ENCODE measurements at regions not wholly inside any gene's neighbourhood (a gene's known extent, or its start where the extent isn't known, plus 50 kb on each side); places are given as distances from the start of the nearest gene placed in this dataset.

- in situ Hi-C loops (cut with MboI; ENCODE audit: low pct_unique_long_range_greater_than_20kb, low sequenced_read_pairs), result no loop called here
- DNase-seq, result no peak
Measured at GRCh38 chr5:2615917-2616316, 135.6 kb downstream of the IRX2 start.

DNA sequence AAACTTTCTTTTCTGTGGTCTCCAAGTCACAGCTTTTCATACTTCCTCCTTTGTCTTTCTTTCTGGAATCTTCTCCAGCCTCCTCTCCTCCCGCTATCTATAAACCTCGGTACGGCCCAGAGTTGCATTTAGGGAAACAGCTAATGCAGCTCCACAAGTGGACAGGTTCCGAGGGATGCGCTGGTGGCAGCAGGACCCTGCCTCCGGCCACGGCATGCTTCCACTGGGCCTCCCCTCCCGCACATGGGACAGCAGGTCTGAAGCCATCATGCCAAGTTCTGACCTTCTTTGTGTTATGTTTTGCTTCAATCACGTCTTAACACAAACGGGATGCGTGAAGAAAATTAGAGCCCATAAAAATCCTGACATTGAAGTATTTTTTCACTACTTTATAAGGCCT is 136.9 kb downstream of the IRX2 start:
- in situ Hi-C loops (cut with MboI; ENCODE audit: low pct_unique_long_range_greater_than_20kb, low sequenced_read_pairs), result no loop called here
- DNase-seq, result no peak

DNA sequence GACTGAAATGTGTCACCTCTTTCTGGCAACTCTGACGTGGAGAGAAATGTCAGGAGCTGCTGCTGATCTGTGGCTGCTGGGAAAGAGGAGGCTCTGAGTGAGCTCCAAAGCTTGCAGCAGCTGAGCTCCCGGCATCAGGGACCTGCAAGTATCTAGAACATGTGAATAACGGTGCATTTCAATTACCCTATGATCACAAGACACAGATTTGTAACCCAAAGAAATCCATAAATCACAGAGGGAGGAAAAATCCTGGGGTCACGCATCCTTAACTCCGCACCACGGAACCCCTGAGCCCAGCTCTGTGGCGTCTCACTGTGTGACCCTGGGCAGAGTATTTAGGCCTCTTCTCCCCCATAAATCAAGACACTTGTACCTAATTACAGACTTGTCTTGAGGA is 139.8 kb downstream of the IRX2 start:
- in situ Hi-C loops (cut with MboI; ENCODE audit: low pct_unique_long_range_greater_than_20kb, low sequenced_read_pairs), result no loop called here
- no peak for DNase-seq

DNA sequence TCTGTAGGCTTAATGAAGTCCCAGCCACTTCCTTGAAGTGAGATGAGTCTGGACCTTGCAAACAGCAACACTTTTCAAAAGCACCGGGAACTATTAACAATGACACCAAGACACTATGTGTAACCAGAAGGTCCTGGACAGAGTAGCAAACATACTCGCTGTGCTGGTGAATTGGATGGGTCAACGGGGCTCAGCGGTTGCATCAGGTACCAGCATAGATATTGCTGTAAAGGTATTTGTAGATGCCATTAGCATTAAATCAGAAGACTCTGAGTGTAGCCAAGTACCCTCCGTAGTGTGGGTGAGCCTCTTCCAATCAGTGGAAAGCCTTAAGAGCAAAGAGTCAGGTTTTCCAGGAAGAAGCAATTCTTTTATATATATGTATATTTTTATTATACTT is 140.5 kb downstream of the IRX2 start:
- DNase-seq, result no peak
- in situ Hi-C loops (cut with MboI; ENCODE audit: low pct_unique_long_range_greater_than_20kb, low sequenced_read_pairs), result no loop called here

DNA sequence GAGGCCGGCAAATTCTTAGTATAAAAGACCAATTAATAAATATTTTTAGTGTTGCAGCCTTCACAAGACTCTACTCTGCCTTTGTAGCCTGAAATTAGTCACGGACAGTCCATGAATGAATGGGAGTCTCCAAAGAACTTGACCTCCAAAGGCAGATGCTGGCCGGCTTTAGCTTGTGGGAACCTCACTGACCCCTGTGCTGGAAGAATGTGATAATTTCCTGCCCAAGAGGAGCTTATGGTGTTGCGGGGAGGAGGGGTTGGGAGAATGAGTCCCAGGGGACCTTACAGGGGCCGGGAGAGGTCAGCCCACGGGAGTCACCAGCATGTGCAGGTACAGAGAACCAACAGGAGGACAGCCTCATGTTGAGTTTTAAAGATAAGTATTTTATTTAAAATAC is 143.1 kb downstream of the IRX2 start:
- in situ Hi-C loops (cut with MboI; ENCODE audit: low pct_unique_long_range_greater_than_20kb, low sequenced_read_pairs), result no loop called here
- no peak for DNase-seq

DNA sequence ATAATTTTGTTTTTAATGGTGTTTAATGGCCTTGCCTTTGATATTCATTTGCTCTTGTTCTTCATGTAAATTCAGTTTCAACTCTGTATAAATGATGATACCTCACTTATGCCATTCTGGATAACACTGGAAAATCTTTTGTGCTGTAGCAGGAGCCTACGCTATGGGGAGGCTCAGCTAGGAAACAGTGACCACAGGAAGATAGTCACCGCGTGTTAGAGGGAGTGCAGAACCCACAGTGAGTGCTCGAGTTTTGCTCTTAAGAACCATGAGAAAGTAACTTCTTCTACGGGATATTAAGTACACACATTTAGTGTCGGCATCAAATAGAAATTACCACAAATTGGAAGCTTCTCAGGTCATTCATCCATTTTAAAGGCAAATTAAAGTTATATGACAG is 143.9 kb downstream of the IRX2 start:
- in situ Hi-C loops (cut with MboI; ENCODE audit: low pct_unique_long_range_greater_than_20kb, low sequenced_read_pairs), result no loop called here
- no peak for DNase-seq

DNA sequence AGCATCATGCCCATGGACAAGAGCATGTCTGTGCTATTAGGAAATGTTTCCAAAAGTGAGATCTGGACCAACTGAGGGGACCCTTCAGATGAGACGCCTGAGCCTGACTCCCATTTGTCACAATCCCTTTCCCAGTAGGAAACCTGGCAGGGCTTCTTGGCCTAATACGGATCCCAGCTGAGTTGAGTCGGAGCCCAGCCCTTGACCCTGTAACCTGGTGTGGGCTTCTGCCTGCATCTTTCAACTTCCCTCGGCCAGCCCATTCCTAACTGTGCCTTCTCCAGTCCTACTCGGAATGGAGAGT is 148.3 kb downstream of the IRX2 start:
- in situ Hi-C loops (cut with MboI; ENCODE audit: low pct_unique_long_range_greater_than_20kb, low sequenced_read_pairs), result no loop called here
- no peak for DNase-seq

DNA sequence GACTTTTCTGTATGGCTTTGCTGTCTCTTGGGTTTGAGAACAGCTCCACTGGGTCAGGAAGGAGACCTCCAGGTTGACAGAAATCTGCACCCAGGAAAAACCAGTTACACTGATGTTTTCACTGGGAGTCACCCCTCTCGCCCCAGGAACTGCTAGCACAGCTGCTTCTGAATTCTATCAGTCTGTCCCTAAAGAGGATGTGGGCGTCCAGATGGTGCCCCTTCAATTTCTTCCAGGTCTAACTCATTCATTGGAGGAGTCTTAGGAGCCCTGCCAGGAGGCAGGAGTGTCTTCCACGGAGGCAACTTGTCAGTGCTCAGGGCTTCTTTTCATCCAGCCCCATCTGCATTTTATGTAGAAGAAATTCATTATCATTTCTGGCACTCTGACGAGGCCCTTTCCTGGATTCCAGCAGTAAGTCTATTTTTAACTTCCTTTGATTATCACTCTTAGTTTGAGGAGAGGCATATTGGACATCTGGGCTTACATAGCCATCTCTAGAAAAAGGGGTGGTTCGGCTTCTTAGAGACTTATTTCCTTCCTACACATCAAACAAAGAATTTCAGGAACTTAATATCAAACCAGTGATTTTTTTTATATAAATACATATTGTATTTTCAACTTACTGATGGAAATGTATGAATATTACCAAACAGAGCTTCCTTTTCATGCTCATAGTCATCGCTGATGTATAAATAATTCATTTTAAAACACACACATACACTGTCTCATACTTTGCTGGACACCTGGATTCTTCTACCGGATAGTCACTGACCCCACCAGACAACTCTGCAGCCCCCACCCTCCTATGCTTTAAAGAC is 148.8 kb downstream of the IRX2 start:
- in situ Hi-C loops (cut with MboI; ENCODE audit: low pct_unique_long_range_greater_than_20kb, low sequenced_read_pairs), result no loop called here
- DNase-seq, result no peak

DNA sequence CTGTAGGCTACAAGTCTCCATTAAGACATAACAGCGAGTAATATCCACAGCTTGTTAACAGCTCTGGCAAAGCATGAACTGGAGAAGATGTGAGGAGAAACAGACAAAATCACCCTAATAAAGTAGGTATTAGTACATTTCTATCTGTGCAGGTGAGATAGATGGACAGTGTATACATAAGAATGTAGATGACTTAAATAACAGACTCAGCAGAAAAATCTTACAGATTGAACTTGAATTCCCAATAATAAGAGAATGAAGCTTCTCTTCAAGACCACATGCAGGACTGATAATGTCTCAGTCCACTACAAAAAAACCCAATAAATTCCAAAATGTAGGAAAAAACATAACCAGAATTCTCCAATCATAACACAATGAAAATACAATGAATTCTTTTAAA is 153.0 kb downstream of the IRX2 start:
- DNase-seq, result no peak
- in situ Hi-C loops (cut with MboI; ENCODE audit: low pct_unique_long_range_greater_than_20kb, low sequenced_read_pairs), result no loop called here

GRCh38 chr5:2594701-2595100 is 156.8 kb downstream of the IRX2 start:
- in situ Hi-C loops (cut with MboI; ENCODE audit: low pct_unique_long_range_greater_than_20kb, low sequenced_read_pairs), result no loop called here

DNA sequence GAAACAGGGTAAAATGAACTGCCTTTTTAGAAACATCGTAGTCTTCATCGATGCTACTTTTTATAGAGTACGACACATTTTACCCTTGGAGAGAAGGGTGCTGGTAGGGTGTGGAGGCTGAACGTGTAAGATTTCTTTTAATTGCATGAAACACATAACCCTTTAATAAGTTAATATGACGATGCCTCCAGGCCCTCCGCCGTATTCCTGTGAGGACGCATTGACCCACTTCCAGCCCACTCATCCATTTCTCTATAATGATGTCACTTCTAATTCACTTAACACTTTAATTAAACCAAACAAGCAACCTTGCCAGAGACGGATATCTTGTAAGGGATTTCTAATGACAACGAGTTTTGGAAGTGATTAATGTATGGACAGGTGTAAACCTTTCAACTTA is 158.7 kb downstream of the IRX2 start:
- DNase-seq, result no peak

More at GRCh38 chr5:2594701-2595100, 156.8 kb downstream of the IRX2 start:
- no peak for DNase-seq

DNA sequence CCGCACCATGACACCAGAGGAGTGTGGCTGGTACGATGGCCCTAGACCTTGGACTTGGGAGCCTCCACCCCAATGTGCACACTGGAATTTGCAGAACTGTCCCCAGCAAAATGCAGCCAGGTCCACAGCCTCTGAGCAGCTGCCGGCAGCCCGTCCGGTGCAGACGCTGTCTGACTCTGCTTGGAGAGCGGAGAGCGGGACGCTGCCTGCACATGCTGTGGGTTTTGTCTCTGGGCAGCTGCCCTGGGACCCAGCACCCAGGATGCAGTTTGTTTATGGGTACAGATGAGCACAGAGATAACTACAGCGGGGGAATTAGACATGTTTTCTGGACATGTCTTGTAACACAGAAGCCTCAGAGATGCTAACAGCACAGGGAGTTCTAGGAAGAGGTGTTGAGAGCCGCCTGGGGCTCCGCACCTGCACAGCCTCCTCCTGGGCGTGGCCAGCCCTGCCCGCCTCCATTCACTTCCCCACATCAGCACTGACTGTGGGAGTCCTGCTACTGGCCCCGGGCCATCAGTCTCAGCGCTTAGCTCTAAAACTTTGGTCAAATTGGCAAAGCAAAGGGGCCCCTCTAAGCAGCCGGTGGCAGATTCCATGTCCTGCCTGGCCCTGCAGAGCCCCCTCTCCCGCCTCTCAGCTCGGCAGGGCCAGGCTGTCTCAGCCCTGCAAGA is 159.6 kb downstream of the IRX2 start:
- in situ Hi-C loops (cut with MboI; ENCODE audit: low pct_unique_long_range_greater_than_20kb, low sequenced_read_pairs), result no loop called here
- DNase-seq, result no peak

More for the DNA sequence above, 158.7 kb downstream of the IRX2 start:
- in situ Hi-C loops (cut with MboI; ENCODE audit: low pct_unique_long_range_greater_than_20kb, low sequenced_read_pairs), result no loop called here

DNA sequence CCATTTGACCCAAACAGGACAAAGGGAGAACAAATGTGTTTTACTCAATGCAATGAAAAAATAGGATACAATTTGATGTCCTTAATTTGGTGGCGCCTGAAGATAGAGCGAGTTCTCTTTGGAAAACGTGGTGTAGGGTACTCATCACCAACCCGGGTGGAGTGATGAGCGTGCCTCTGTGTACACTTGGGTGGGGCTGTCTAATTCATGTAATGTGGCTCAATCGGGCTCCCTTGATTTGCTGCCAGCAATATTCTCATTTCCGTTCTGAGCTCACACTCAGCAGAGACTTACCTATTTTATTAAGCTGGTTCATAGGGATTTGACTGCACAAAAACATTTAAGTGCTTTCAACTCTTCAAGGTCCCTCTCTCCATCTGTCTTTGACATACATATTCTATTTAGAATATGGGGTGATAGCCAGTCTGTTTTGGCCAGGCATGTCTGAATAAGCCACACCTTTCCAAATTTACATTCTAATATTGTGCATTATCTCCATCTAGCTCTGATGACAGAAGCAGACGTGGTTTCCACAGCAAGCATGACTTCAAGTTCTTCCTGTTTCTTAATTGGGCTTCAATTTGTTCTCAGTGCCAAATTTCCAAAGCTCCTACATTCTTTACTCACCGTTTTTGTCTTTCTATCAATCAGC is 162.5 kb downstream of the IRX2 start:
- in situ Hi-C loops (cut with MboI; ENCODE audit: low pct_unique_long_range_greater_than_20kb, low sequenced_read_pairs), result no loop called here
- no peak for DNase-seq

- no peak for DNase-seq
Measured at GRCh38 chr5:2587189-2588031, 164.1 kb downstream of the IRX2 start.

GRCh38 chr5:2586016-2586715 is 165.3 kb downstream of the IRX2 start:
- no peak for DNase-seq
- in situ Hi-C loops (cut with MboI; ENCODE audit: low pct_unique_long_range_greater_than_20kb, low sequenced_read_pairs), result no loop called here

More at GRCh38 chr5:2587189-2588031, 164.1 kb downstream of the IRX2 start:
- in situ Hi-C loops (cut with MboI; ENCODE audit: low pct_unique_long_range_greater_than_20kb, low sequenced_read_pairs), result no loop called here

DNA sequence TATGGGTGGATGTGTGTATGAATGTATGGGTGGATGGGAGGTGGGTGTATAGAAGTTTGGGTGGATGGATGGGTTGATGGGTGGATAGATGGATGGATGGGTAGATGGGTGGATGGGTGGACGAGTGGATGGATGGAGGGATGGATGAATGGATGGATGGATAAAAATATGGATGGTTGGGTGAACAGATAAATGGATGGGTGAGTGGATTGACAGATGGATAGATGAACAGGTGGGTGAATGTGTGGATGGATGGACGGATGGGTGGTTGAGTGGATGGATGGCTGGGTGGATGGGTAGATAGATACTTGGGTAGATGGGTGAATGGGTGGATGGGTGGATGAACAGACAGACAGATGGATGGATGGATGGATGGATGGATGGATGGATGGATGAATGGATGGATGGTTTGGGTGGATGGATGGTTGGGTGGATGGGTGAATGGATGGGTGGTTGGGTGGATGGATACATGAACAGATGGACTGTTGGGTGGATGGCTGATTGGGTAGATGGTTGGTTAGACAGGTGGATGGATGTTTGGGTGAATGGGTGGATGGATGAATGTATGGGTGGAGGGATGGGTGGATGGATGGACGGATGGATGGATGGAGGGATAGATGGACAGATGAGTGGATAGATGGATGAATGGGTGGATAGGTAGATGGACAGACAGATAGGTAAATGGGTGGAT is 166.8 kb downstream of the IRX2 start:
- in situ Hi-C loops (cut with MboI; ENCODE audit: low pct_unique_long_range_greater_than_20kb, low sequenced_read_pairs), result no loop called here
- no peak for DNase-seq

- in situ Hi-C loops (cut with MboI; ENCODE audit: low pct_unique_long_range_greater_than_20kb, low sequenced_read_pairs), result no loop called here
- no peak for DNase-seq
Measured at GRCh38 chr5:2582507-2582906, 169.0 kb downstream of the IRX2 start.

GRCh38 chr5:2582106-2582505 is 169.4 kb downstream of the IRX2 start:
- in situ Hi-C loops (cut with MboI; ENCODE audit: low pct_unique_long_range_greater_than_20kb, low sequenced_read_pairs), result no loop called here
- DNase-seq, result no peak

Data from KBM-7 (cell line).